ENCODE measurements at regions not wholly inside any gene's neighbourhood (a gene's known extent, or its start where the extent isn't known, plus 50 kb on each side); places are given as distances from the start of the nearest gene placed in this dataset.

DNA sequence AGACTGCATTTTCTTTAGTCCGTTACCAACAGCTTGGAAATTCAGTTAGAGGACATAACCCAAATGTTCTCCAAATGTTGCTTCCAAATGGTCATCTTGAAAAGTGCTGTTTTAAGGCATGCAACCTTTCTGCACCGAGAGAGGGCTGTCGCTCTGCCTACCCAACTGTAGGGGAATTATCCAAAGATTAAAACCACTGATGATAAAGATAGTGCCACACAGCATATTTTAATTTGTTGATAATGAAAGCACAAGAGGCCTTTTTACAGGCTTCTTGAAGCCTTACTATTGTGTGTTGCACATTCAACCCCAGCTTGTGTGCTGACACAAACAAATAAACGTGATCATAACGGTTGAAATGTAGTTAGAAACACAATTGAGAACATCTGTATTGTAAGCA, 121.5 kb downstream of the LMO4 start:
- TF ChIP-seq, protein P1, sequence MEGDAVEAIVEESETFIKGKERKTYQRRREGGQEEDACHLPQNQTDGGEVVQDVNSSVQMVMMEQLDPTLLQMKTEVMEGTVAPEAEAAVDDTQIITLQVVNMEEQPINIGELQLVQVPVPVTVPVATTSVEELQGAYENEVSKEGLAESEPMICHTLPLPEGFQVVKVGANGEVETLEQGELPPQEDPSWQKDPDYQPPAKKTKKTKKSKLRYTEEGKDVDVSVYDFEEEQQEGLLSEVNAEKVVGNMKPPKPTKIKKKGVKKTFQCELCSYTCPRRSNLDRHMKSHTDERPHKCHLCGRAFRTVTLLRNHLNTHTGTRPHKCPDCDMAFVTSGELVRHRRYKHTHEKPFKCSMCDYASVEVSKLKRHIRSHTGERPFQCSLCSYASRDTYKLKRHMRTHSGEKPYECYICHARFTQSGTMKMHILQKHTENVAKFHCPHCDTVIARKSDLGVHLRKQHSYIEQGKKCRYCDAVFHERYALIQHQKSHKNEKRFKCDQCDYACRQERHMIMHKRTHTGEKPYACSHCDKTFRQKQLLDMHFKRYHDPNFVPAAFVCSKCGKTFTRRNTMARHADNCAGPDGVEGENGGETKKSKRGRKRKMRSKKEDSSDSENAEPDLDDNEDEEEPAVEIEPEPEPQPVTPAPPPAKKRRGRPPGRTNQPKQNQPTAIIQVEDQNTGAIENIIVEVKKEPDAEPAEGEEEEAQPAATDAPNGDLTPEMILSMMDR (IDR thresholded peaks at IDR 0.05) = no peak
- TF ChIP-seq POLR2A (IDR thresholded peaks at IDR 0.05) = no peak

Data from body of pancreas (tissue), 4 donors.